ENCODE measurements at regions not wholly inside any gene's neighbourhood (a gene's known extent, or its start where the extent isn't known, plus 50 kb on each side); places are given as distances from the start of the nearest gene placed in this dataset.
"Not testable (repeated sequence)": the region's sequence is repeated elsewhere in the genome, so short reads cannot be mapped to it uniquely, and the experiment has no call there.

DNA sequence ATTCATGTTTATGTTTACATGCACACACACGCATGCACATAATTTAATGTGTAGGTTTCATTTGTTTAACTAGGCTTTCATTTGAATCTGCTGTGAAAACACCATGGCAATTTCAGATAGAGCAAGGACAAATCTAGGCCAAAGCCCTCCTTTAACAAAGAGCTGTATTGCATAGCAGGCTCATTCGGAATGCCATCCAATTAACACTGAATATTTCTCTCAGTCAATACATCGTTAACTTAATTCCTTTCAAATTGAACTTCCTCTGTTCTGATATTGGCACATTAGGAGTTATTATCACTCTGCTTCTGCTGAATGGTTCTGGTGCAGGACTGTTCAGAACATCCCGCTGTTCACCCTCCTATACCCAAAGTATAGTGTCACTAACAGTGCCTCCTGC lies 435.1 kb upstream of the CDH20 start:
- Histone ChIP-seq H3K4me3 (no peak overlapping the region), H3K27me3 (no peaks in the 10 kb centered on the region), H3K36me3 (no peaks in the 10 kb centered on the region), H3K27ac (no peak overlapping the region), H3K4me1 (no peaks in the 10 kb centered on the region), H3K9me3 (no peaks in the 10 kb centered on the region)
- TF ChIP-seq, protein P1, sequence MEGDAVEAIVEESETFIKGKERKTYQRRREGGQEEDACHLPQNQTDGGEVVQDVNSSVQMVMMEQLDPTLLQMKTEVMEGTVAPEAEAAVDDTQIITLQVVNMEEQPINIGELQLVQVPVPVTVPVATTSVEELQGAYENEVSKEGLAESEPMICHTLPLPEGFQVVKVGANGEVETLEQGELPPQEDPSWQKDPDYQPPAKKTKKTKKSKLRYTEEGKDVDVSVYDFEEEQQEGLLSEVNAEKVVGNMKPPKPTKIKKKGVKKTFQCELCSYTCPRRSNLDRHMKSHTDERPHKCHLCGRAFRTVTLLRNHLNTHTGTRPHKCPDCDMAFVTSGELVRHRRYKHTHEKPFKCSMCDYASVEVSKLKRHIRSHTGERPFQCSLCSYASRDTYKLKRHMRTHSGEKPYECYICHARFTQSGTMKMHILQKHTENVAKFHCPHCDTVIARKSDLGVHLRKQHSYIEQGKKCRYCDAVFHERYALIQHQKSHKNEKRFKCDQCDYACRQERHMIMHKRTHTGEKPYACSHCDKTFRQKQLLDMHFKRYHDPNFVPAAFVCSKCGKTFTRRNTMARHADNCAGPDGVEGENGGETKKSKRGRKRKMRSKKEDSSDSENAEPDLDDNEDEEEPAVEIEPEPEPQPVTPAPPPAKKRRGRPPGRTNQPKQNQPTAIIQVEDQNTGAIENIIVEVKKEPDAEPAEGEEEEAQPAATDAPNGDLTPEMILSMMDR (IDR thresholded peaks at IDR 0.05), result no peak
- no peak for TF ChIP-seq POLR2A (IDR thresholded peaks at IDR 0.05)
- ATAC-seq (no peak), DNase-seq (no peak)
- intact Hi-C loops (cut with DNase I), result no loop called here
- 49% methylated on average over 4 of the region's 4 CpGs for WGBS (ENCODE audit: insufficient coverage, low coverage, low lambda C conversion rate, missing lambda C conversion rate)

DNA sequence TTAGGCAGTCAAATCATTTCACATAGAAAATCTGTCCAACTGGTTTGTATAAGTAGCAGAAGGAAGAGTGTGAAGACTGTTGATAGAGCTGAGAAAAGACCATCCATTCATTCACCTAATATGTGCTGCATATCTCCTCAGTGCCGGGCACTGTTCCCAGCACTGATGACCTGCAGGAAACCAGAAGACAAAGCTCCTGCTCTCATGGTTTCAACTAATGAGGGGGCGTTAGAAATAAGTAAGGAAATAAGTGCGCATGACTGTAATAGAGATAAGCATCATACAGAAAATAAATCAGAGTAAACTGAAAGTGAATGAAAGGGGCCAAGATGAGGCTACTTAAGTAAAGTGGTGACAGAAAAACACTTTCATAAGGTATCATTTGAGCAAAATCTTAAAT lies 427.5 kb upstream of the CDH20 start:
- intact Hi-C loops (cut with DNase I), result no loop called here
- H3K4me1 ChIP-seq, result no peaks in the 10 kb centered on the region
- 32% methylated on average over 3 of the region's 3 CpGs for WGBS (ENCODE audit: insufficient coverage, low coverage, low lambda C conversion rate, missing lambda C conversion rate)
- no peak overlapping the region for H3K4me3 ChIP-seq
- H3K9me3 ChIP-seq, result no peaks in the 10 kb centered on the region
- H3K36me3 ChIP-seq, result no peaks in the 10 kb centered on the region
- no peak for TF ChIP-seq POLR2A (IDR thresholded peaks at IDR 0.05)
- H3K27me3 ChIP-seq, result no peaks in the 10 kb centered on the region
- DNase-seq, result no peak
- no peak for ATAC-seq
- H3K27ac ChIP-seq, result no peak overlapping the region

DNA sequence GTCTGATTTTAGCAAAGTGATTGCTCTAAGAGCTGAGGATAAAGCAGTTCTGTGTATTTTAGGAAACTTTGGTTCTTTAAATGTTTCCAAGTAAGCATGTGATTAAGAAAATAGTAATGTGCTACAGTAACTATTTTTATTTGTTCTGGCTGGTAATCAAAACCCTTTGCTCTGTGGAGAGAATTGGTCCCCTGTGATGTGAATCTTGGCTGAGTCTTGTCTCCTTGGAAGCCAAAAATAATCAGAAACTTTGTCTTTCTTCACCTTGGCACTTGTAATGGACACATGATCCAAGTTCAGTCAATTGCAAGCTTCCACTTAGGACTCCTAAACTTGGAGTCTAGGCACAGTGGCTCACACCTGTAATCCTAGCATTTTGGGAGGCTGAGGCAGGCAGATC lies 422.7 kb upstream of the CDH20 start:
- no peaks in the 10 kb centered on the region for H3K9me3 ChIP-seq
- DNase-seq (no peak), ATAC-seq (no peak)
- TF ChIP-seq, protein P1 (IDR thresholded peaks at IDR 0.05), result no peak
- TF ChIP-seq POLR2A (IDR thresholded peaks at IDR 0.05), result no peak
- H3K4me1 ChIP-seq, result no peaks in the 10 kb centered on the region
- H3K36me3 ChIP-seq, result no peaks in the 10 kb centered on the region
- H3K4me3 ChIP-seq, result no peak overlapping the region
- H3K27ac ChIP-seq, result no peak overlapping the region
- no peaks in the 10 kb centered on the region for H3K27me3 ChIP-seq
- intact Hi-C loops (cut with DNase I), result no loop called here

DNA sequence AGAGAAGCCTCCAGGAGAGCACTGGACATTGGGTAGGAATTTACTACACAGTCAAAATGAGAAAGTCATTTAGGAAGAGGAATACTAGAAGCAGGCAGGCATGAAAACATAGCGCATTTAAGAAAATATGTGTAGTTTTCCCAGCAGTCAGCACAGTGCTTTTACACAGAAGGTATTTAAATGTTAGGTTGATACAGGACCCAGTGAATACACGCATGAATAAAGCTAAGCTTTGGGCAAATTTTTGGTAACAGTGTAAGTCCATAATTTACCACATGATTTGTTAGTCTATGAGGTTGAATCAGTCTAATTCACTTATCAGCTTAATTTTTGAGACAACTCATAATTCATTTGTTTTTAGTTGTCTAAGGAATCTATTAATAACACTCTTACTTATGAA lies 421.7 kb upstream of the CDH20 start:
- ATAC-seq (no peak), DNase-seq (no peak)
- Histone ChIP-seq H3K9me3 (no peaks in the 10 kb centered on the region), H3K27me3 (no peaks in the 10 kb centered on the region), H3K4me1 (no peaks in the 10 kb centered on the region), H3K36me3 (no peaks in the 10 kb centered on the region), H3K4me3 (no peak overlapping the region), H3K27ac (no peak overlapping the region)
- no peak for TF ChIP-seq POLR2A (IDR thresholded peaks at IDR 0.05)
- TF ChIP-seq, protein P1 (IDR thresholded peaks at IDR 0.05), result no peak
- intact Hi-C loops (cut with DNase I), result no loop called here
- whole genome bisulfite sequencing (ENCODE audit: insufficient coverage, low coverage, low lambda C conversion rate, missing lambda C conversion rate), result 61% methylated on average over 2 of the region's 2 CpGs

DNA sequence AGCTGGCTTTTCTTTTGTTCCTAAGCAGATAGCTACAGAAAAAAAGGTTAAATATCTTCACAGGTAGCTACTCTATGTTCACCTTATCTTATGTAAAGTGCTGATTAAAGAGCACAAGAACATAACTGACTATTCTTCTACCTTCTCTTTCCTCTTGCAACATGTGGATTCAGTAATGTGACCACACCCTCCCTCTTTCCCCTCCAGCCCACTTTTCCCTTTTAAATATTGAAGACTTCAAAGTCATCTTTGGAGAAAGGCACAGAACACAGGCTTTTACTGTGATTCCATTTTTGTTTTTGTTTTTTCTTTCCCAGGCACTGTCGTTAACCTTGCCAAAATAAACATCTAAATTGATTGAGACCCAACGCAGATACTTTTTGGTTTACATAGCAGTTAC lies 418.1 kb upstream of the CDH20 start:
- Histone ChIP-seq H3K27ac (no peak overlapping the region), H3K36me3 (no peaks in the 10 kb centered on the region), H3K9me3 (no peaks in the 10 kb centered on the region), H3K4me1 (no peaks in the 10 kb centered on the region), H3K27me3 (no peaks in the 10 kb centered on the region), H3K4me3 (no peak overlapping the region)
- DNase-seq (no peak), ATAC-seq (no peak)
- WGBS (ENCODE audit: insufficient coverage, low coverage, low lambda C conversion rate, missing lambda C conversion rate), result 20% methylated on average over 2 of the region's 2 CpGs
- TF ChIP-seq, protein P1 (IDR thresholded peaks at IDR 0.05), result no peak
- TF ChIP-seq POLR2A (IDR thresholded peaks at IDR 0.05), result no peak
- intact Hi-C loops (cut with DNase I), result no loop called here

DNA sequence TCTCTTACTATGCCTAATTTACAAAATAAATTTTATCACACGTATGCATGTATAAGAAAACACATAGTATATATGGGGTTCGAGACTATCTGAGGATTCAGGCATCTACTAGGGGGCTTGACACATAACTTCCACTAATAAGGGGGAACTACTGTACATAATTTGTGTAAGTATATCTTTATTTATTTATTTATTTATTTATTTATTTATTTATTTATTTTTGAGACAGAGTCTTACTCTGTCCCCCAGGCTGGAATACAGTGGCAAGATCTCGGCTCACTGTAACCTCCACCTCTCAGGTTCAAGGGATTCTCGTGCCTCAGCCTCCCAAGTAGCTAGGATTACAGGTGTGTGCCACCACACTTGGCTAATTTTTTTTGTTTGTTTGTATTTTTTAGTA lies 414.4 kb upstream of the CDH20 start:
- 48% methylated on average over 4 of the region's 4 CpGs for WGBS (ENCODE audit: insufficient coverage, low coverage, low lambda C conversion rate, missing lambda C conversion rate)
- intact Hi-C loops (cut with DNase I); DNase-seq: not testable (repeated sequence)

More for the DNA sequence above, 414.4 kb upstream of the CDH20 start:
- H3K36me3 ChIP-seq, H3K4me3 ChIP-seq, H3K27ac ChIP-seq, ATAC-seq, H3K4me1 ChIP-seq, H3K27me3 ChIP-seq, H3K9me3 ChIP-seq: not testable (repeated sequence)
